GM18505 (cell line): ENCODE measurements at regions not wholly inside any gene's neighbourhood (a gene's known extent, or its start where the extent isn't known, plus 50 kb on each side); places are given as distances from the start of the nearest gene placed in this dataset.

ENCODE experiments used
- ATAC-seq: cut with Tn5 transposase; IDR thresholded peaks from one replicate; pipeline ENCODE4 v1.9.1; 2021; ENCODE audit not compliant: unreplicated experiment
- POLR2A ChIP-seq: IDR thresholded peaks from 4 replicates; pipeline ENCODE4 v1.6.1; 2011; ENCODE audit warnings: borderline replicate concordance; ENCODE audit not compliant: insufficient read depth, insufficient read length; ENCODE audit errors: extremely low read depth

DNA sequence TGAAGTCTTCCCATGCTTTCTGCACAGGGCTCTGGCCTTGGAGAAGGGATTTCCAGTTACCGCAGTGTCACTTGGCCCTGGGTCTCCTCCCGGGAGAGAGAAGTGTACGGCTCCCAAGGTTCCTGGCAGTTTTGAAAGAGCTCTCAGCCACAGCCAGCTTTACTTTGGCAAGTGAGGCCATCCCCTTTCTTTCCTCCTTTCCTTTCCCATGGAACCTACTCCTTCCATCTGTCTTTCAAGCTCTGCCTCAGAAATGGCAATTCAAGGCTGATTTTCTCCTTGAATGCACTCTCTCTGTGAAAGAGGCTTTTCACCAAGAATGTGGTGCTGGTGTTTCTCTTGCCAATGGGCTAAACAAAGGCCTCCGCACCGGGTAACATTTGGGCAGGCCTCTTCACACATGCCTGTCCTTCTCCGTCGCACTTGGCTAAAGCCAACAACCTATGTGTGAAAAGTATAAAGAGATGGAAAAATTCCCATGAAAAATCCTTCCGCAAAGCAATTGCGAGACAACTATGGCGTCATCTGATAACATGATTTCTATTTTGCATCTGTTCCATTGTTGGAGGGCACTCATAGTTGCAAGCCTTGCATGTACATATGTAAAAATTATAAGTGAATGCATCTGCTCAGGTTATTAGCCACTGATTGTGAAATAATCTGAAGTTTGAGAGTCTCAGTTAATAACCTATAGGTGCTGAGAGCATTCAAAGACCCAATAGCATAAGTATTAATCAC, 125.4 kb downstream of the PFKFB3 start:
- no peak for ATAC-seq
- no peak for TF ChIP-seq POLR2A

DNA sequence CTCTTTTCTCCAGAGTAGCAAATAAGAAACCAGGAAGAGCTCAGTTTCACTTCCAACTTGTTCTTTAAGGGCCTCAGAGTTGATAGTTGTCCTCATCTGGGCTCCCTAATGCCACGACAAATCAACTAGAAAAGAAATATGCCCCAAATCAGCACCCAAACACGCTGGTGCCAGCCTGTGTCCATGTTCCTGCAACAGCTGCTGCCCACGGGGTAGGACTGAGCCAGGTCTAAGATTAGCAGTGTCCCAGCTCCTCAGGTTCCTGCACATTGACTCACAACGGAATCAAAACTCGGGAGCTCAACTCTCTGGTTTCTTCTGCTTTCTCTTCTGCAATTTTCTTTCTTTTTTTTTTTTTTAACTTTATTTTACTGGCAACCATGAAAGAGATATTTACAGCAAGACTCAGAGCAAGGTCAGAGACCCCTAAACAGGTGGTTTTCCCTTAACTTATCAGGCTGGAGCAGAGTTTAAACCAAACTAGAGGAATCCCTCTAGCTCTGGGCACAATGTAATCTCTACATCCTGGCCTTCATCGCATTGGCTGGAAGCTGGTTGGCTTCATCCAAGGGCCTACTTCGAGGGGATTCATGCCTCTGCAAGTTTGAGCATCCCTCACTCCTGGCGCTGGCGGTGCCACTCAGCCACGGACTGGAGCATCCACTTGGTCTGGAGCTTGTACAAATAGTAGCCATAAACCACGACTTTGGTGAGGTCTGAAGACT, 126.1 kb downstream of the PFKFB3 start:
- no peak for ATAC-seq
- no peak for TF ChIP-seq POLR2A

DNA sequence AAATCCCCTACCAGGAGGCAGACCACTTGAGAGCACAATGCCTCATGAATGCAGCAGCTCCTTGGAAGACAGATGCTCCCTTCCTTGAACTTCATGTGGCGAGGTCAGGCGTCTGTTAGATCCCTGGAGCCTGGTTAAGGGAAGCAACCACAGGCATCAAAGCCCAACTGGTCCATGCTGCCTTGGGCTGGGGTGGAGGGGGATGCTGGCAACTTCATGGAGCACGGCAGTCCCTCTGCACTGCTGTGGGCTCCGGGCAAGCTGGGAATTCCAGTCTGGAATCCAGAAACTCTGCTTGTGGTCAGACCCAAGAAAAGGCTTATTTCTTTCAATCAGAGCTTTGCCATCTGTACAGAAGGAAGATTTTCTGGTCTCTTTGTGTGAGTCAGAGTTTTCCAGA, 130.4 kb downstream of the PFKFB3 start:
- TF ChIP-seq POLR2A: no peak
- no peak for ATAC-seq

DNA sequence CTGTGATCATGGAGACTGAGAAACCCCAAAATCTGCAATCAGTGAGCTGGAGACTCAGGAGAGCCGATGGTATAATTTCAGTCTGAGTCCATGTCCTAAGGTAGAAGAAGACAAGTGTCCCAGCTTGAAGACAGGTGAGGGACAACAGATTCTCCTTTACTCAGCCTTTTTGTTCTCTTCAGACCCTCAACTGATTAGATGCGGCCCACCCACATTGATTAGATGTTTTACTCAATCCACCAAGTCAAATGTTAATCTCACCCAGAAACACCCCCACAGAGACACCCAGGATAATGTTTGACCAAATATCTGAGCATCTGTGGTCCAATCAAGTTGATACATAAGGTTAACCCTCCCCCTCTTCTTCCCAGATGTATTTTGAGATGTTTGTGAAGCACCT, 131.2 kb downstream of the PFKFB3 start:
- no peak for ATAC-seq
- no peak for TF ChIP-seq POLR2A

DNA sequence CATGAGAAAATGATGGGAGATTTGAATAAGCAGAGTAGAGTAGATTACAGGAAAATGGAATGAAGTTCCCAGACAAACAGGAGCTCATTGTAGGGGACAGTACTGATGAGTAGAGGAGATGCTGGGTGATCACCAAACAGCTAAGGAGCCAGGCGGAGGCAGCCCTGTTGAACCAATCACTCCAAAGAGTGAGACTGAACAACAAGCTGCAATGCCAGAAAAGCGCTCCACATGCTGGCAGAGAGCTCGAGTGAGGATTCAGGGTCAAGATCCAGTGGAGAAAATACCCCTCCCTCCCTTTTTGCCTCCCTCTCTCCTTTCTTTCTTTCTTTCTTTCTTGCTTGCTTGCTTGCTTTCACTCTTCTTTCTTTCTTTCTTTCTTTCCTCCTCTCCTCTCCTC, 133.3 kb downstream of the PFKFB3 start:
- no peak for TF ChIP-seq POLR2A
- no peak for ATAC-seq

DNA sequence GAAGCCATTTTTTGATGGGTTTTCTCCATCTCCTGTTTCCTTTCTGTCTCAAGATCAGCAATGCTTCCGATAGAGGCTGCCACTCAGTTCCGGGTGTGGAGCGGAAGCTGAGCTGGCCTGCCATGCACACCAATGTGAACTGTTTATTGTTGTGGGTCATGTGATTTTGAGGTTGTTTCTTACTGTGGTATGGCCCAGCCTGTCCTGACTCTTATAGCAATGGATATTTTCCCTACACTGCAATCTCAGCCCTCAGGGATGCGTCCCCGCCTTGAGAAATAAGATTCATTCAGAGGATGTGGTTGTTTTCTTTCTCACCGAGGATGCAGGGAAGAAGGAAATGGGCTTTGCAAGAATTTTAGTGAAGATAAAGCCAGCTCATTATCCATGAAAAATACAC, 134.7 kb downstream of the PFKFB3 start:
- no peak for ATAC-seq
- no peak for TF ChIP-seq POLR2A

DNA sequence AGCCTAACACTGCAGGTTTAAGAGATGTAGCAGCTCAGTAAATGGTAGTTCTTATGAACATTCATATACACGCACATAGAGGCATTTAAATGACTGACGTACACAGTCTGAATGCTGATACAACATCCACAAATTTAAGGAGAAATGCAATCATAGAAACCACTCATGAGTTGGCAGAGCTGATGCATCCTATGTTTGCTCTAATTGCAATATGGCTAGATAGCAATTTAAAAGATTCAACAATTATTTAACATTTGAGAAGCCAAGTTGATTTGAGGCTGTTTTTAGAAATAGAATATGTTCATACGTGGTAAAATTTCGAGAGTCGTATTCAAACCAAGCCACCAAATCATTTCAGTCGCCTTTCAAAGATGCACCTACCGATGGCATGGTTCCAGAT, 135.6 kb downstream of the PFKFB3 start:
- no peak for ATAC-seq
- TF ChIP-seq POLR2A: no peak

DNA sequence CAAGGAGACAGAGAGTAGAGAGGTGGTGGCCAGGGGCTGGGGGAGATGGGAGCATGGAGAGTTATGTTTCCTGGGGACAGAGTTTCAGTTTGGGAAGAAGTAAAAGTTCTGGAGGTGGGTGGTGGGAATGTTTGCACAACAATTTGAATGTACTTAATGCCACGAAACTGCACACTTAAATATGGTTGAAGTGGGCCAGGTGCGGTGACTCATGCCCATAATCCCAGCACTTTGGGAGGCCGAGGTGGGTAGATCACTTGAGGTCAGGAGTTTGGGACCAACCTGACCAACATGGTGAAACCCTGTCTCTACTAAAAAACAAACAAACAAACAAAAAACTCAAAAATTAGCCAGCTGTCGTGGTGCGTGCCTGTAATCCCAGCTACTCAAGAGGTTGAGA, 137.2 kb downstream of the PFKFB3 start:
- no peak for ATAC-seq
- no peak for TF ChIP-seq POLR2A

DNA sequence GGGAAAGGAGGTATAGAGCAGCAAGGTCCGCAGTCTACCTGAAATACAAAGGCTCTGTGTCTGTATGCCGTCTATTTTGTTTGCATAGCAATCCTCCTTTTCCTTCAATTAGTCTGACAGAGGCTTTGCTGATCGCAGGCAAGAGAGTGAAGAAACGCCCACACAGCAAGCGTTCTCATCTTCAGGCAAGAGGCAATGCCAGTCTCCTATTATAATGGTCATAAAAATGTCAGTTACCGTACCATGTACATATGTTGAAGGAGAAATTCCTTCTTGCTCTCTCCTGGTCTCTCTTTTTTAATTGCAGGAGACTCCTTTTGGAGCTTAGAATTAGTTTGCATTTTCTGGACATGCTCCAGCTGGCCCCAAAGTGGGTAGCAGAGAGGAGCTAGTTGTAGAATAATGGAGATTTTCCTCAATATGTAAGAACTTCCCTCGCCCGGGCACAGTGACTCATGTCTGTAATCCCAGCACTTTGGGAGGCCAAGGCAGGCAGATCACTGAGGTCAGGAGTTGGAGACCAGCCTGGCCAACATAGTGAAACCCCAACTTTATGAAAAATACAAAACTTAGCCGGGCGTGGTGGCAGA, 139.5 kb downstream of the PFKFB3 start:
- ATAC-seq: no peak
- TF ChIP-seq POLR2A: no peak

DNA sequence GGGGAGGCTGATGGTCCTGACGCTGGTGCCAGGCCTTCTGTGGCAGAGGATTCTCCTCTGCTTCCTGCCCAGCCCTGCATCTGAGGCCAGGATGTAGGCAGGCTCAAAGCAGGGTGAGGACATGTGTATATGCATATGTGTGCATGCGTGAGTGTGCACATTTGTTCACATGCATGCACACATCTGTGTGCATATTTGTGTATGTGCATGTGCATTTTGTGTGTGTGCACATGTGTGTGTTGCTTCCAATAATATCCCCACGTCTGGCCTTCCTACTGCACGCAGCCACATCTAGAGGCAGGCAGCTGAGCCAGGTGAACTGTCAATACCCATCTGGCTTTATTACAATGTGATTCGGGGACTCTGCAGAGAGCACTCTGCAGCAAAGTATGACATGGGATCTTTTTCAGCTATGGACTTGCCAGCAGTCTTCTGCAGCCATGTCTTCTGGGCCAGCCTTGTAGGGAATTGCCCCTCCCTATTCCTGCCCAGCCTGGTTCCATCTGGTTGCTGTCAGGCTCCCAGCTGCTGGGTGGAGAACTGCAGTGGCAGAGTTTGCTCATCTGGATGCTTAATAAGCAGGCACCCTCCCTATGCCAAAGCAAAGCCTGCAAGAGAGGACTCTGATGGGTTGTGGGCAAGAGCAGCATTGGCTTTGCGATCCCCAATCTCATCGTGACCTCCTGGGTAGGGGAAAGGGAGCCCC, 140.7 kb downstream of the PFKFB3 start:
- ATAC-seq: no peak
- no peak for TF ChIP-seq POLR2A

DNA sequence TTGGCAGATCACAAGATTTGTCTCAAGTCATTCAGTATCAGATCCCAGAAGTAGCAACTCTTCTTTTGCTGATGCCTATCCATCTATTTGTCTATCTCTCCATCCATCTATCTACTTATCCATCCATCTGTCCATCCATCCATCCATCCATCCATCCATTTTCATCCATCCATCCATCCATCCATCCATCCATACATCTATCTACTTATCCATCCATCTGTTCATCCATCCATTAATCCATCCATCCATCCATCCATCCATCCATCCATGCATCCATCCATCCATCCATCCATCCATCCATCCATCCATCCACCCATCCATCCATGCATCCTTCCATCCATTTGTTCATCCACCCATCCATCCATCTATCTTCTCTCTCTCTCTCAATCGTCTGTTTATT, 142.7 kb downstream of the PFKFB3 start:
- no peak for TF ChIP-seq POLR2A
- no peak for ATAC-seq

DNA sequence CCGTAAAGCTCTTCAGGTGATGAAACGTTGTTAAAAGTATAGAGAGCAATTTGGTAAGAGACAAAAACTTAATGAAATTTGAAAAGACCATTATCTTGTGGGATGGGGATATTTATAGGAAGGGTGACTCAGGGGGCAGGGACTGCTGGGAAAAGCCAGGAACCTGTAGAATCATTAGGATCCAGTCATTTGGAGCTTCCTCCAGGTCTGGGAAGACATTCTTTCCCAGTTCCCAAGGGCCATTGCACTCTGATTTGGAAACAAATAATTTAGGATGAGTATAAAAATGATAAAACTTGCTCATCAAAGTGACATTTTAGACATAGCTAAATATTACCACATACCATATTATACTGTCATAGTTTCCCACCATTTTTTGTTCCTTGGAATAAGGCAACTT, 143.9 kb downstream of the PFKFB3 start:
- no peak for ATAC-seq
- no peak for TF ChIP-seq POLR2A

DNA sequence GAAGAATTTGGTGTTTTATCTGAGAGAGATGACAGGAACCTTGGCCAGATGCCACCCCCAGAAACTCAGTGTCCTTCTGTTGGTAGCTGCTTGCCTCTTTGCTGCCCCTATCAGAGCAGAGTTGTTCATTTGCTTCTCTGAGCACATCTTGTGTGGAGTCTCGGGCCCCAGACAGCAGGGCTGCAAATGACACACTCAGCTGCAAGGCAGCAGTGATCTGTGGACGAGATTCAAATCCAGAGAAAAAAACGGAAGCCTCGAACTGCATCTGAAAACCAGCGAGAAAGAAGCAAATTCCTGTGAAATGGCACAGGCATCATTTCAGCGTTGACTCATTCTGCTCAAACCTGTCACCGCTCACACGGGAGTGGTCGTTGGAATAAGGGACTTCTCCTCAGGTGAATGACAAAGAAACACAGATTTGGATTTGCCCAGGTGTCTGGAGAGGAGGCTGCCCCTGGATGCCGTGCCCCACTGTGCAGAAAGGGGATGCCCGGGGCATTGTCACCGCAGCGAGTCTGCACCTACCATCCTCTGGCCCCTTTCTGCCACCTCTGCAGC, 144.7 kb downstream of the PFKFB3 start:
- ATAC-seq: peak; percentile 23

More for the DNA sequence above, 144.7 kb downstream of the PFKFB3 start:
- TF ChIP-seq POLR2A: no peak
